ENCODE measurements at regions not wholly inside any gene's neighbourhood (a gene's known extent, or its start where the extent isn't known, plus 50 kb on each side); places are given as distances from the start of the nearest gene placed in this dataset.
"Not testable (repeated sequence)": the region's sequence is repeated elsewhere in the genome, so short reads cannot be mapped to it uniquely, and the experiment has no call there.

DNA sequence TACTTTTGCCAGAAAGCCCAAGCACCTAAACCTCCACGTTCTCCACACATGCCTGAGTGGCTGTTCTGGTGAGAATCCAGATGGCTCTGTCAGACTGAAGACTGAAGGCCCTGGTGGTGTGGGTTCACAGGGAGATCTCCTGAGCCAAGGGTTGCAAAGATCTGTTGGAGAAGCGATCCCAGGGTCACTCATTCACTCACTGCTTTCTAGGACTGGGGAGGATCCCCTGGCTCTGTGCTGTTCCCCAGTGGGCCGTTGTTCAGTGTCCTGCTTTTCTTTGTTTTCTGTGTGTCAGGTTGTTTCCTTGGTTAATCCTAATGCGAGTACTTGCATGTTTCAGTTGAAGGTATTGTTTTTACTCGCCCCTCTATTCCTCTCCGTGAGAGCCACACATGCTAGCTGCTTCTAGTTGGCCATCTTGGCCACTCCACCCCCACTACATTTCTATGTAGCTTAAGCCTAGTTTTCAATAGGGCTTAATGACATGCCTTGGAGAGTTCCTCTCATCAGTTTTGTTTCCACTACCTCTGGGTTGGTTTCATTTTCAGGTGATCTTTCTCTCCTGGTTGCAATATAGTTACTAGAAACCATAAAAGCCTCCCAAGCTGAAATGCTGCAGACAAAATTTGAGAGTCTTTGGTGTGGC is 144.5 kb upstream of the SLC38A2 start:
- DNase-seq: no peak

DNA sequence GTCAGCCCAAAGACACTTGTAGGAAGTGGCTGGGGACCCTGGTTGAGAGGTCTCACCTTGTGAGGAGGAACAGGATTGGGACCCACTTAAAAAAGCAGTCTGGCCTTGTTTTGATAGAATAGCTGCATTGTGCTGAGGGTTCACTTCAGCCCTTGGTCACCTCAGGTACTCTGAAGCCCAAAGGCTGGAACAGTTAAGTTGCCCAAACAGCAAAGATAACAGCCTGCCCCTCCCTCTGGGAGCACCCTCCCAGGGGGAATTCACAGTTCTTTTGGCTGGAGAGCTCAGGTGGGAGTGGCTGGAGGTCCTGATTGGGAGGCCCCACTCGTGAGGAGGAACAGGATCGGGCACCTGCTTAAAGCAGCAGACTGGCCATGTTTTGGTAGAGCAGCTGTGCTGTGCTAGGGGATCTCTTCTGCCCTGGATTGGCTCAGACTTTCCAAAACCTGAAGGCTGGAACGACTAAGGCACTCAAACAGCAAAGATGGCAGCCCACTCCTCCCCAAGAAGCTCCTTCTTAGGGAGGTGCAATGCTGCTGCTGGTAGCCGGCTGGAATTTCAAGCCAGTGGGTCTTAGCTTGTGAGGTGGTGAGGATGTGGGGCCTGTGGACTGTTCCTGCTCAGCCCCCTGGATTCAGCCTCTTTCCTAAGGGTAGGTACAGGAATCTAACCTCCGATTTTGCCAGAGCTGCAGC is 143.8 kb upstream of the SLC38A2 start:
- DNase-seq: no peak

DNA sequence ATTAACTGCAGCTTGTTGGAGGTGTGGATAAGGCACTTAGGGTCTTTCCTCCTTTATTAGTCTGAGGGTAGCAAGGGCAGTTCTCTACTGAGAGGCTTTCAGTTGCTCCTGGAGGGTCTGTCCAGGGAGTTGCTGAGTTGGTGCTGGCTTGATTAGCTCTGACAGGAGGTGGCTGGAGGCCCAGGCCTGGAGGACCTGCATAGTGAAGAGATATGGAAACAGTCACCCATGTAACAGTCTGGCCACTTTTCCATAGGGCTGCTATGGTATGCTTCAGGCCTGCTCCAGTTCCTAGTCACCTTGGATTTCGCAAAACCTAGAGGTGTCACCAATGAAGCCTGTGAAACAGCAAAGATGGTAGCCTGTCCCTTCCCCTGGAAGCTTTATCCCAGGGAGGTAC is 143.3 kb upstream of the SLC38A2 start:
- no peak for DNase-seq

DNA sequence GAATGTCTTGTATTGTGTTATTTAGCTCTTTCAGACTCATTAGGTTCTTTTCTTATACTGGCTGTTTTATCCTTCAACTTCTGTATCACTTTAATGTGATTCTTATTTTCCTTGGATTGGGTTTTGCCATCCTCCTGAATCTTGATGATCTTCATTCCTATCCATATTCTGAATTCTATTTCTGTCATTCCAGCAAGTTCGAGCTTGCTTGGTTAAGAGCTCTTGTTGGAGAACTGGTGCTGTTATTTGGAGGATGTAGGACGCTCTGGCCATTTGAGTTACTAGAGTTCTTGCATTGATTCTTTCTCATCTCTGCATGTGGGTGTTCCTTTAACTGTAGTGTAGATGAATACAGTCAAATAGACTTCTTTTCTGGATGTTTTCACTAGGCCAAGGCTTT is 142.3 kb upstream of the SLC38A2 start:
- DNase-seq: no peak

DNA sequence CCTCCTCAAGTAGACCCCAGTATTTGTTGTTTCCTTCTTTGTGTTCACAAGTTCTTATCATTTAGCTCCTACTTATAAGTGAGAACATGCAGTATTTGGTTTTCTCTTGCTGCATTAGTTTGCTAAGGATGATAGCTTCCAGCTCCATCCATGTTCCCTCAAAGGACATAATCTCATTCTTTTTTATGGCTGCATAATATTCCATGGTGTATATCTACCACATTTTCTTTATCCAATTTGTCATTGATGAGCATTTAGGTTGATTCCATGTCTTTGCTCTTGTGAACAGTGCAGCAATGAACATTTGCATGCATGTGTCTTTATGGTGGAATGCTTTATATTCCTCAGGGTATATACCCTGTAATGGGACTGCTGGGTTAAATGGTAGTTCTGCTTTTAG is 137.7 kb upstream of the SLC38A2 start:
- not testable (repeated sequence) for DNase-seq

DNA sequence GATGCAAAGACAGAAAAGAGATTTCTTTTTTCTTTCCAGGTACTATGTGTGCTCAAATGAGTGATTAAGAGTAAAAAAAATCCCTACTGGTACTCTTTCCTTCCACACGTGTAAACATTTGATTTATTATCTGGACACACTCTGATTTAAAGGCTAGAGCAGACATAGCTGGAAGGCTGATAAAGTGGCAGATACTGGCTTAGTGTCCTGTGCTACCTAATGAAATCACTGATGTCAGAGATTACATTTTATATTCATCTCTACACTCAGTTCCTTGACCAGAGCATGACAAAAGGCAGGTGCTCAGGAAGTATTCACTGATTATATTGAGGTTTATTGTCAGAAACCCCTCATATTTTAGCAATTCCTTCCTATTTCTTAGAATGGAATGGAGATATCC is 136.6 kb upstream of the SLC38A2 start:
- DNase-seq: no peak

DNA sequence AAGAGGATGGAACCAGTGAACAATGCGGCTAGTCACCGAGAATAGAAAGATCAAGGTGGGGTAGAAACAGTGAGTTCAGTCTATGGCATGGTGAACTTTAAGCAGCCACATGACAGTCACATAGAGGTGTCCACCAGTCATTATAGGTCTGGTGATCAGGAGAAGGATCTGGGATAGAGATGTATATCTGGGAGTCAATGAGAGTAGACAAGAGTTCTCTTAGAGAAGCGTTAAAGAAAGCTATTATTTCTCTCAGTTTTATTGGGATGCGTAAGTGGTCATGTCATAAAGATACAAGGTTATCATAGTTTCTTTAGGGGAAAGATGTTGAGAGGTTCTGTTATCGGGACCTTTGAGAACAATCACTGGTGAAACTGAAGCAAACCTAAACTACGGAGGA is 136.1 kb upstream of the SLC38A2 start:
- DNase-seq: no peak

DNA sequence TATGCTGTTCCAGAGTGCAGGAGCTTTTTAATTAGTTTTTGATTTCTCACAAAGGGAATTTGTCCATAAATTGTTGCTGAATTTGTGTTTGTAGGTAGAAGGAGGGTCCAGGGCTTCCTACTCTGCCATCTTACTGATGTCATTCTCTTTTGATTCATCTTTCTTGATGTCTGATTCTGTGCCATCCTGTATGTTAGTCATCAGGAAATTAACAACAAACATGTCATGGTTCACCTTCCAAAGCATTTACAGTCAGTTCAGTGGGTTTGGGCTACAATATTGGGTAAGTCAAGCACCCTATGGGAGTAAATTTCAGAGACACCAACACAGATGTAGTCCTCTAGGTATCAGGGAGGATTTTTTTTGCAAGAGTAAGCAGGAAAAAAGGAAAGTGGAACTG is 135.2 kb upstream of the SLC38A2 start:
- no peak for DNase-seq

DNA sequence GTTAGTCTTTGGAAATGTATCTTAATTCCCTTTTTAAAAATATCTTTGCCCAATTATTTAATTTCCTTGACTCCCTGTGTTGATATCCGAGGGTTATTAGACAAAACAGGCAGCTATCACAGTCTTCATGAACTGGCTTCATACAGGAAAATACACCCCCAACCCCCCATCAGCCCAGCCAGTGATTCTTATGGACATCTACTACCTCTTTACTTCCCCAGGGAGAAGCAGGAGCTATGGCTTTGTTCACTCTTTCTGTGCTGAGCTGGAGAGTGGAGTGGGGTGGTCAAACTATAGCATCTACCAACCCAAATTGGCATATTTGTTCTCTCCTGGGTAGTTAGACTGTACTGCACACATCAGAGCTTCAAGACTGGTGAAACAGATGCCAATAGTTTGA is 134.4 kb upstream of the SLC38A2 start:
- DNase-seq: no peak

DNA sequence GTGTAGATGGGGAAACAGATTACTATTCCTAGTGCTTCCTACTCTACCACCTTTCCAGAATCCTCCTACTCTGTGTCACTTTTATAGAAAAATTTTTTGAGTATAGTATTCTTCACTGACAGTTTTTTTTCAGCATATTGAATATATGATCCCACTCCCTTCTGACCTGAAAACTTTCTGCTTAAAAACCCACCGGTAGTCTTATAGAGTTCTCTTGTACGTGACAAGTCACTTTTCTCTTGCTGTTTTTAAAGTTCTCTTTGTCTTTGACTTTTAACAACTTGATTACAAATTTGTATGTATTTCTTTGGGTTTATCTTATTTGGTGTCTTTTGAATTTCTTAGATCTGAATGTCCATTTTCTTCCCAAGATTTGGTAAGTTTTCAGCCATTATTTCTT is 133.6 kb upstream of the SLC38A2 start:
- DNase-seq: no peak

DNA sequence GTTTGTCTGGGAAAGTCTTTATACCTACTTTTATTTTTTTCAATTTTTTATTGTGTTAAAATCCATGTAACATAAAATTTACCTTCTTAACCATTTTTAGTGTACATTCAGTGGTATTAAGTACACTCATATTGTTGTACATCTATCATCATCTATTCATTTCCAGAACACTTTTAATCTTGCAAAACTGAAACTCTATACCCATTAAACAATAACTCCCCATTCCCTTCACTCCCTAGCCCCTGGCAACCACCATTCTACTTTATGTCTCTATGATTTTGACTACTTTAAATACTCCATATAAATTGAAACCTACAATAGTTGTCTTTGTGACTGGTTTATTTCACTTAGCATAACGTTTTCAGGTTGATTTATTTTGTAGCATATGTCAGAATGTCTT is 131.9 kb upstream of the SLC38A2 start:
- no peak for DNase-seq

DNA sequence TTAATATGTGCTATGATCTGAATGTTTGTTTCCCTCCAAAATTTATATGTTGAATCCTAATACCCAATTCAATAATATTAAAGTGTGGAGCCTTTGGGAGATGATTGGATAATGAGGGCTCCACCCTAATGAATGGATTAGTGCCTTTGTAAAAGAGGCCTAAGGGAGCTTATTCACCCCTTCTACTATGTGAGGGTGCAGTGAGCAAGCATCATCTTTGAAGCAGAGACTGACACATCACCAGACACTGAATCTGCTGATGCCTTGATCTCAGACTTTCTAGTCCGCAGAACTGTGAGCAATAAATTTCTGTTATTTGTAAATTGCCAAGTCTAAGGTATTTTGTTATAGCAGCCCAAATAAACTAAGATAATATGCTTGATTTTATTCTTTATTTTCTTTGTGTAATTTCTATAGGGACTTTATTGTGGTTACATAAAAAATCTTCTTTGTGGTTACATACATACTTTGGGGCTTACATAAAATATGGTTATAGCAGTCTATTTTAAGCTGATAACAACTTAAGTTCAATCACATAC is 131.1 kb upstream of the SLC38A2 start:
- DNase-seq: no peak

DNA sequence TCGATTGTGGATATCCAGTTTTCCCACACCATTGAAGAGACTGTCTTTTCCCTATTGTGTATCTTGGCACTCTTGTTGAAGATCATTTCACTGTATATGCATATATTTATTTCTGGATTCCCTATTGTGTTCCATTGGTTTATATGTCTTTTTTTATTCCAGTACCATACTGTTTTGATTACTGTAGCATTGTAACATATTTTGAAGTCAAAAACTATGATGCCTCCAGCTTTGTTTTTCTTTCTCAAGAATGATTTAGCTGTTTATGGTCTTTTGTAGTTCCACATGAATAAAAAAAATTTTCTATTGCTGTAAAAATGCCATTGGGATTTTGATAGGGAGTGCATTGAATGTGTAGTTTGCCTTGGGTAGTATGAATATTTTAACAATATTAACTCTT is 128.1 kb upstream of the SLC38A2 start:
- no peak for DNase-seq

DNA sequence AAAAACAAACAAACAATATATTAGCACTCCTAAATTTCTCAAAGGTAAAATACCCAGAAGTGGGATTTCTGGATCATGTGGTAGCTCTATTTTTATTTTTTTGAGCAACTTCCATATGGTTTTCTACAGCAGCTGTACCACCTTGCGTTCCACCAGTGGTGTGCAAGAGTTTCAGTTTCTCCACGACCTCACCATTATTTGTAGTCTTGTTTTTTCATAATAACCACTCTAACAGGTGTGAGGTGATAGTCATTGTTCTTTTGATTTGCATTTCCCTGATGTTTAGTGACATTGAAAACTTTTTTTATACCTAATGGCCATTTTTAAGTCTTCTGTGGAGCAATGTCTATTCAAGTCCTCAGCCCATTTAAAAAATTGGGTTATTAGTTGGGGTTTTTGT is 127.3 kb upstream of the SLC38A2 start:
- DNase-seq: no peak

DNA sequence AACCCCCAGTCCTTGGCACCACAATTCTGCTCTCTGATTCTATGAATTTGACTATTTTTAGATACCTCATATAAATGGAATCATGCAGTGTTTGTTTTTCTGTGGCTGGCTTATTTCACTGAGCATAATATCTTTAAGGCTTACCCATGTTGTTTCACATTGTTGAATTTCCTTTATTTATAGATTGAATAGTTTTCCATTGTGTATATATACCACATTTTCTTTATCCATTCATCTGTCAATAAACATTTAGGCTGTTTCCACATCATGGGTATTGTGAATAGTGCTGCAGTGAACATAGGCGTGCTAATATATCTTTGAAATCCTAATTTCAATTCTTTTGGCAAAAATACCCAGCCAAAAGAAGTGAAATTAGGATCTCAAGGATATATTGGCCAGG is 126.7 kb upstream of the SLC38A2 start:
- no peak for DNase-seq

DNA sequence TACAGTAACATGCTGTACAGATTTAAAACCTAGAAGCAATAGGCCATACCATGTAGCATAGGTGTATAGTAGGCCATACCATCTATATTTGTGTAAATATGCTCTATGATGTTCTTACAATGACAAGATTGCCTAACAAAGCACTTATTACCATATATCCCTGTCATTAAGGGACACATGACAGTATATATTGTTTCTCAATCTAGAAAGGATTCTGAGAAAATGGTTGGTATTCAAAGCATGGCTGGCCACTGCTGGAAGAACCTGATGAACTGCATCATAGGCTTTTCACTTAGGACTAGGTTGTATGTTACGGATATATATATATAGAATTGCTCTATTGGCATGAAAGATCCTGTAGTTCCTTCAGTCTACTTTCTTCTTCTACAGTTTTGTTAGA is 125.2 kb upstream of the SLC38A2 start:
- no peak for DNase-seq

DNA sequence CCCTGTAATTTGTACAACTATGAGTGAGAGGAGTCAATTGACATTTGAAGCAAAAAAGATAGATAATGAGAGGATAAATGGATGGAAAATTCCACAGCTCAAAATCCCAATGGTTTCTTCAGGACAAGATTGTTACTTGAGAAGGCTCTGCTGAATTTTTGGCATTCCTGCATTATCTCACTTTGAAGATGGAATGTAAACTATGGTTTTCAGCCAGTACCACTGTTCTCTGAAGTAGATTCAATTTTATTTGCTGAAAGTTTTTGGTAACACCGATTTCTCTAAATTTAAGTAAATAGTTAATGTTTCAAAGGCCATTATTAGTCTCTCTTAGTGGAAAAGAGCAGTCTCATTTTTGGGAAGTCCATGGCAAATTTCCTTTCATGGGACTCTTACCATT is 121.9 kb upstream of the SLC38A2 start:
- no peak for DNase-seq

DNA sequence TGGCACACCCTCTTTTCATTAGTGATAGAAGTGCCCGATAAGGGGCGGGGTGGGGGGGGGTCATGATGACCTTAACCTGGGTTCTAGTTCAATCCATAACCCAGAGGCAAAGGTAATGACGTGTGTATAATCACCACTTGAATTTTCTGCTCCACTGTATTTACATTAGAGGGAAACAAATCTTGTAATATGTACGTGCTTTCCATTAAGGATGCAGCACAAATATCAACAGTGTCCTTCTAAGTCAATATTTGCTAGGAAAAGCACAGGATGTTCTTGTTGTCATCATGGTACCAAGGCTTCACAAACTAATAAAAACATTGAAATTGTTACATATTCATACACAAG is 121.2 kb upstream of the SLC38A2 start:
- DNase-seq: no peak

DNA sequence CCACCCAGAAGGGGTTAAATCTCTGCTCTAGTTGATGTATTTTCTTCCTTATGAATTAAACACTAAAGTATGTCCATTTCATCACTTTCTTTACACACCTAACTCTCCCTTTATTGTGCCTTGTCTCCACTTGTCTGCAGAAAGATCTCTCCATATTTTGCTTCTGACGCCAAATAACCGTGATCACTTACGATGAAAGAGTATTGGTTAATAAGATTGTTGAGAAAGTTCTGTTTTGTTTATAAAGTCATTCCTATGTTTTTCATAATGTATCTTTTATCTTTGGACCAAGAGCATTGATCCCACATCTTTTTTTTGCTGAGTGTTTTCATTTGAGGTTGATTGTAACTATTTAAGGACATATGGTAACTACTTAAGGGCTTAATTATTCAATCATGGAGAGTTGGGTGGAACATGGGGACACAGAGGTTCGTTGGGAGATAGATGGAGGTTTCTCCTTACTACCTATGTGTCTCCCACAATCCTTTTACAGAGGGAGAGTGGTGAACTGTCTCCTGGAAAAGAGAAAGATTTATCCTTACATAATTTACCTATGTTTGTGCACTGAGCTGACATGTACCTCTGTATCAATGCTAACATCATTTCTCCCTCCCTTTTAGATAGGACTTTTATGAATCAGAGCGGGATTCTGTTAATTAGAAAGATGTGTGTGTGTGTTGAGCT is 120.7 kb upstream of the SLC38A2 start:
- DNase-seq: no peak

DNA sequence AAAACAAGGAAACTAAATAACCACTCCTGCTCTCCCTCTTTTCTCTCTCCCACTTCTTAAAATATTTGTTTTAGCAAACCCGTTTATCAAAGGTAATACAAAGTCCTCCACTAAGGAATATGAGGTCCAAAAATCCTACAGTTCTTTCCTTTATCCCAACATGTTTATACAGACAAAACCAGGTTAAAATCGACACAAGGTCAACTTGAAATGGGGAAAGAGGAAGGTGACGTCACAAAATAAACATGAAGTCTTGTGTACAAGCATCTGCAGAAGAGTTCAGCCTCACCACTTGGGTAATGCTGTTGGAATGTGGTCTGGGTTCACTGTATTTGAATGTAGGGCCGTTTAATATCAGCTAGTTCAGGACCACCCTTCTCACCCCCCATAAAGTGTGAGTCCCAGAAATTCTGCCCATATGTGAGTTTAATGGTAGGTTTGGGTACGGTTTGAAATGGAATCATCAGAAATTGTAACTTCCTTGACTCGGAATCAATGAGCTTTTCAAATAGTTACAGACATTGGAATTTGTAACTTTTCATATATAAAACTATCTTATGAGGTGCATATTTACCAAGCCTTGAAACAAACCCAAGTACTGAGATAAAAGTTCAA is 120.0 kb upstream of the SLC38A2 start:
- DNase-seq: no peak

DNA sequence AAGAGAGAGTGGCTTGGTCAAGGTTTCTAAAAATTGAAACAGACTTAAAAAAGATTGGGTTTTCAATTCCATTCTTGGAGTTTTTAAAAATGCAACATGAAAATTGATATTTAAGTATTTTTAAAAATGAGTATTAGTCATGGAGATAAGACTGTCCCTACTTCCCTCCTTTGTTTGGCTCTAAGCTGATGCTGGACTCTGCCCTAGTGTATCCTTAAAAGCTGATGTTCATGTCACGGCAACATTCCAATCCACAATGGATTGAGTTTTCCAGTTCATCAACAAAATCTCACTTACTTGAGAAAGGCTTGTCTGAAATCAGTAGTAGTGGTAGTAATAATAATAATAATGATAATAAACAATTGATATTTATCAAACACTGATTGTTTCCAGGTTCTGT is 119.0 kb upstream of the SLC38A2 start:
- no peak for DNase-seq

DNA sequence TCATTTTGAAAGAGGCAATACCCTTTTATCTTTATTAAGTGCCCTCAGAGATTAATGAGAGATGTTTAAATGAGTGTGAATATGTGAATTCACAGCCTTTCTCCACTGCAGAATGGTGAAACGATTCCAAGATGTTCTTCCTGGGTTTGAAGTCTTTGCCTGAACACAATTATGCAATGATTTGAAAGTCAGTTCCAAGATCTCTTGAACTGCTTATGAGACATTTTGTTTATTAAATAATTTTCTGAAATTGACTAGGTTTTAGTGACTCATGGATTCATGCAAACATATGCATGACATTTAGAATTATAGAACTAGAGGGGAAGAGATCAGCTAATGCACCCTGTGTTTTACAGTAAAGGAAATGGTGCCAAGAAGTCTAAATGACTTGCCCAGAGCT is 118.1 kb upstream of the SLC38A2 start:
- no peak for DNase-seq

DNA sequence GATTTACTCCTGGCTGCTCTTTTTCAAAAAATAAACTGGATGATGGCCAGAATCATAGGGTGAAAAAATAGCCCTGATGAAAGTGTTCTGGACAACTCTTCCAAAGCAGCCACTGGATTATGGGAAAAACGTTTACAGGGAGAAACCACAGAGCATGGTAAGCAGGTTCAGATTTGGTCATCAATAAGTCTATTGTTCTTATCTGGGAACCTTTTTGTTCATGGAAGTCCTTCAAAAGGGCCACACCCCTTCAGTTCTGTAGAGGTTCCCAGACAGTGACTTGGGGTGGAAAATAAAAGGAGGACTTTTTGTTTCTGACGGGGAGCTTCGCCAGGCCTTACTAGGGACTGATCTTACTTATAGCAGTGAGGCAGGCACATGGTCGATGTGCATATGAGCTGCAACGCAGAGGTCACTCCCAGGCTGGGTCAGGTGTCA is 117.4 kb upstream of the SLC38A2 start:
- DNase-seq: no peak

DNA sequence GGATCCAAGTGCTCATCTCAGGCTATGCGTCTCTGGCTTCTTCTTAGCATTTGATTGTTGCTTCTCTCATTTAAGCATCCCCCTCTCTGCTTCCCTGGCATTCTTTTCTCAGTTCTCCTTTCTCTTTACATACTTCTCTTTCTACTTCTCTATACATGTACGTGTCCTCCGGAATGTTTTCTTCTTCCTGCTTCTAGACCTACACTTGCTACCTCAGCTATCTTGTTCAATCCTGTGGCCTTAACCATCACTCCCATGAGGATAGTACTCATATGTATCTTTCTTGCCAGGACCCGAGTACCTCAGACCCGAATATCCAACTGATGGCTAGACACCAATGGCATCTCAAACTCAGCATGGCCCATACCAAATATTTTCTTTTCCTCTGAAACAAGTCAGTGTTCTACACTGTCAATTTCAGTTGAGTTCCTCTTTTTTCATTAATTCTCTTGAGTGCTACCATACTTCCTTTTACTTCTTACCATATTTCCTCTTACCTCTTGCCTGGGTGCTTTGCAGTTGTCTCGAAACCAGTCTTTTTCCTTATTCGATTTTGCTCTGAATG is 115.1 kb upstream of the SLC38A2 start:
- DNase-seq: no peak

Measured in stimulated activated CD4-positive, alpha-beta T cell treated with anti-CD3 and anti-CD28 coated beads, Interleukin-4, amount 100 ng/mL, for 4 hours (primary cell).